GM12878 (cell line): ENCODE measurements at regions not wholly inside any gene's neighbourhood (a gene's known extent, or its start where the extent isn't known, plus 50 kb on each side); places are given as distances from the start of the nearest gene placed in this dataset.

Source experiments
- ATAC-seq: fragments of 200-7000 bp; cut with Tn5 transposase; 3 replicates; pipeline ENCODE4 v1.9.1; 2020; ENCODE audit warnings: mild to moderate bottlenecking, moderate library complexity
- BruUV-seq: library from RNA; stranded (reverse); fragments of 400-500 nt; replicated peaks from 2 replicates; lab custom pipeline; 2021; lab: Mats Ljungman, UMichigan
- CTCF ChIA-PET: fragments of 300-600 bp; sonication (Branson Sonifier 250); formaldehyde crosslinking; extraction: SDS; loops from one replicate; lab custom pipeline; 2021; ENCODE audit warnings: inconsistent platforms; lab: Yijun Ruan, JAX
- POLR2A ChIA-PET: fragments of 350-600 bp; formaldehyde crosslinking; extraction: SDS; loops from one replicate; lab custom pipeline; 2021; ENCODE audit warnings: inconsistent platforms; lab: Charles Lee
- RAD21 ChIA-PET: fragments of 300-600 bp; sonication (Branson Sonifier 250); formaldehyde crosslinking; loops from one replicate; lab custom pipeline; 2023; ENCODE audit warnings: antibody characterized with exemption; ENCODE audit not compliant: unreplicated experiment; lab: Charles Lee
- SMC1A ChIA-PET: fragments of 300-600 bp; sonication (Branson Sonifier 250); formaldehyde crosslinking; loops from one replicate; lab custom pipeline; 2023; ENCODE audit not compliant: unreplicated experiment, uncharacterized antibody; lab: Charles Lee
- DNase-seq: peaks from one replicate; pipeline ENCODE4 v3.0.0-alpha.2; 2011; ENCODE audit warnings: low read depth, low spot score
- FAIRE-seq: peaks from 3 replicates; lab custom pipeline; 2011; peaks lifted over from hg19 to GRCh38; lab: Jason Lieb, UNC
- H2AFZ ChIP-seq: 2 replicates; pipeline ENCODE4 v1.6.0; 2011; ENCODE audit warnings: low read depth, low read length, control low read depth; ENCODE audit not compliant: control insufficient read depth
- H3K27ac ChIP-seq: 2 replicates; pipeline ENCODE4 v1.5.1; 2011; ENCODE audit warnings: control low read depth; ENCODE audit not compliant: control insufficient read depth, insufficient read depth
- H3K27me3 ChIP-seq, 2 experiments: replicated peaks in 1 of 2; 2 replicates each; pipeline versions ENCODE4 v1.6.0 to v1.6.1; 2011; ENCODE audit warnings: low read length in 1 of 2; ENCODE audit not compliant: control insufficient read depth in 2 of 2, insufficient read depth in 2 of 2
- H3K36me3 ChIP-seq, 2 experiments: 2 replicates each; pipeline ENCODE4 v1.5.1; 2011; ENCODE audit warnings: low read length in 1 of 2; ENCODE audit not compliant: control insufficient read depth in 2 of 2, insufficient read depth in 2 of 2
- H3K4me1 ChIP-seq: 2 replicates; pipeline ENCODE4 v1.6.1; 2011; ENCODE audit warnings: mild to moderate bottlenecking, low read length, moderate library complexity, mixed read lengths; ENCODE audit not compliant: control insufficient read depth, insufficient read depth
- H3K4me2 ChIP-seq: 2 replicates; pipeline ENCODE4 v1.6.0; 2011; ENCODE audit warnings: control low read depth; ENCODE audit not compliant: control insufficient read depth, insufficient read depth
- H3K4me3 ChIP-seq: fragments of 200-600 bp; sonication (generic); 2 replicates; pipeline ENCODE4 v1.5.1; 2016
- H3K79me2 ChIP-seq: 2 replicates; pipeline ENCODE4 v1.6.0; 2011; ENCODE audit warnings: low read length; ENCODE audit not compliant: control insufficient read depth, insufficient read depth
- H3K9ac ChIP-seq: 2 replicates; pipeline ENCODE4 v1.8.0; 2011; ENCODE audit warnings: low read length, control low read depth, mixed read lengths; ENCODE audit not compliant: control insufficient read depth, insufficient read depth
- H3K9me3 ChIP-seq: replicated peaks from 3 replicates; pipeline ENCODE4 v1.5.1; 2011; ENCODE audit warnings: mild to moderate bottlenecking, low read length; ENCODE audit not compliant: control insufficient read depth, insufficient read depth
- H4K20me1 ChIP-seq: 2 replicates; pipeline ENCODE4 v1.6.0; 2011; ENCODE audit not compliant: control insufficient read depth, insufficient read depth
- BCL11A ChIP-seq: IDR thresholded peaks from 2 replicates; pipeline ENCODE4 v1.6.1; 2011; ENCODE audit warnings: low read depth, low read length
- CBX5 ChIP-seq: sonication (generic); IDR thresholded peaks from 2 replicates; pipeline ENCODE4 v1.6.1; 2016; ENCODE audit warnings: low read depth, moderate library complexity, mild to moderate bottlenecking, inconsistent platforms
- CEBPB ChIP-seq, 2 experiments: fragments of 150-350 bp in 1 of 2; IDR thresholded peaks; 2 replicates each; pipeline ENCODE4 v1.6.1; 2012 to 2014; ENCODE audit warnings: low read depth in 2 of 2, low read length in 2 of 2, borderline replicate concordance in 1 of 2, inconsistent platforms in 1 of 2
- CREB1 ChIP-seq: IDR thresholded peaks from 2 replicates; pipeline ENCODE4 v1.6.1; 2012; ENCODE audit warnings: low read depth, mild to moderate bottlenecking, inconsistent platforms
- EP300 ChIP-seq, 2 experiments: fragments of 150-350 bp in 1 of 2; IDR thresholded peaks; 2 replicates each; pipeline ENCODE4 v1.6.1; 2011 to 2012; ENCODE audit warnings: low read depth in 2 of 2, low read length in 2 of 2, borderline replicate concordance in 1 of 2, improper control_type of control experiment in 1 of 2, inconsistent platforms in 1 of 2; ENCODE audit not compliant: control insufficient read depth in 1 of 2
- ESRRA ChIP-seq: IDR thresholded peaks from 2 replicates; pipeline ENCODE4 v1.6.1; 2012; ENCODE audit warnings: mild to moderate bottlenecking, low read length, improper control_type of control experiment
- IRF5 ChIP-seq: fragments of 450-650 bp; IDR thresholded peaks from 2 replicates; pipeline ENCODE4 v1.6.1; 2017; ENCODE audit warnings: borderline replicate concordance
- SUZ12 ChIP-seq: fragments of 200-600 bp; sonication (generic); IDR thresholded peaks from one replicate; pipeline ENCODE4 v1.6.1; 2018; ENCODE audit warnings: antibody characterized with exemption, mild to moderate bottlenecking; ENCODE audit not compliant: unreplicated experiment
- WGBS: methylation state at CpG from one replicate; pipeline ENCODE4 v1.1.6; 2016; ENCODE audit warnings: low lambda C conversion rate; ENCODE audit not compliant: insufficient replicate concordance, insufficient coverage; ENCODE audit errors: missing lambda C conversion rate; 5-methylcytosine and 5-hydroxymethylcytosine counted together
- in situ Hi-C: fragments of 300-500 bp; cut with MboI; formaldehyde crosslinking; loops from 9 replicates; pipeline ENCODE4 v1.14.3; 2018; ENCODE audit warnings: mixed read lengths
- intact Hi-C: fragments of 100-400 bp; cut with micrococcal nuclease; formaldehyde crosslinking; loops from one replicate; pipeline ENCODE4 v1.14.2; 2022; ENCODE audit not compliant: unreplicated experiment
- TF ChIP-seq, protein P1 (sequence below): IDR thresholded peaks from 2 replicates; pipeline ENCODE4 v1.6.1; 2012; ENCODE audit warnings: improper control_type of control experiment, low read depth, low read length; ENCODE audit not compliant: insufficient replicate concordance

DNA sequence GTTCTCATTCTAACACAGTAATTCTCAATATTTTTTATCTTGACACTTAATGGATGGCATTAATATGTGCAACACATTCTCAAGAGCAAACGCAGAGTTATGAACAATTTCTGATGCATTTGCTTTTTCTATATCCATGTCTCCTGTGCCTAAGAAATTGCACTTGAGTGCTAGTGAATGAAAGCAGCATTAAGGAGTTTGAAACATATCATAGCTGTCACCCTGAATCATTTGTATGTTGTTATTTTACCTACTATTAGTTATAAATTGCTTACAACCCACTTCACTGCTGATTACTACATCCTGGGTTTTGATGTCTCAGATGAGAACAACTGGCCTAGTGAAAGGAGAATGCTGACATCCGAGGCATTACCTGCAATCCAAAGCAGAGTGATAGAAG lies 387.3 kb downstream of the RASEF start:
- Histone ChIP-seq H3K9ac (no peak overlapping the region), H3K36me3 (no peaks in the 10 kb centered on the region), H2AFZ (no peak overlapping the region), H3K4me2 (no peak overlapping the region), H3K9me3 (no peaks in the 10 kb centered on the region), H3K27me3 (no peaks in the 10 kb centered on the region), H3K4me1 (no peaks in the 10 kb centered on the region), H4K20me1 (no peaks in the 10 kb centered on the region), H3K4me3 (no peak overlapping the region), H3K79me2 (no peaks in the 10 kb centered on the region), H3K27ac (no peak overlapping the region)
- TF ChIP-seq EP300 (IDR thresholded peaks at IDR 0.05; ENCODE audit: borderline replicate concordance in 1 of 2, control insufficient read depth in 1 of 2, low read depth in 2 of 2, low read length in 2 of 2), result no peak
- TF ChIP-seq IRF5, result no peak
- TF ChIP-seq ESRRA, result no peak
- no peak for TF ChIP-seq SUZ12
- TF ChIP-seq CEBPB (IDR thresholded peaks at IDR 0.05; ENCODE audit: borderline replicate concordance in 1 of 2, low read depth in 2 of 2, low read length in 2 of 2), result no peak
- TF ChIP-seq, protein P1, sequence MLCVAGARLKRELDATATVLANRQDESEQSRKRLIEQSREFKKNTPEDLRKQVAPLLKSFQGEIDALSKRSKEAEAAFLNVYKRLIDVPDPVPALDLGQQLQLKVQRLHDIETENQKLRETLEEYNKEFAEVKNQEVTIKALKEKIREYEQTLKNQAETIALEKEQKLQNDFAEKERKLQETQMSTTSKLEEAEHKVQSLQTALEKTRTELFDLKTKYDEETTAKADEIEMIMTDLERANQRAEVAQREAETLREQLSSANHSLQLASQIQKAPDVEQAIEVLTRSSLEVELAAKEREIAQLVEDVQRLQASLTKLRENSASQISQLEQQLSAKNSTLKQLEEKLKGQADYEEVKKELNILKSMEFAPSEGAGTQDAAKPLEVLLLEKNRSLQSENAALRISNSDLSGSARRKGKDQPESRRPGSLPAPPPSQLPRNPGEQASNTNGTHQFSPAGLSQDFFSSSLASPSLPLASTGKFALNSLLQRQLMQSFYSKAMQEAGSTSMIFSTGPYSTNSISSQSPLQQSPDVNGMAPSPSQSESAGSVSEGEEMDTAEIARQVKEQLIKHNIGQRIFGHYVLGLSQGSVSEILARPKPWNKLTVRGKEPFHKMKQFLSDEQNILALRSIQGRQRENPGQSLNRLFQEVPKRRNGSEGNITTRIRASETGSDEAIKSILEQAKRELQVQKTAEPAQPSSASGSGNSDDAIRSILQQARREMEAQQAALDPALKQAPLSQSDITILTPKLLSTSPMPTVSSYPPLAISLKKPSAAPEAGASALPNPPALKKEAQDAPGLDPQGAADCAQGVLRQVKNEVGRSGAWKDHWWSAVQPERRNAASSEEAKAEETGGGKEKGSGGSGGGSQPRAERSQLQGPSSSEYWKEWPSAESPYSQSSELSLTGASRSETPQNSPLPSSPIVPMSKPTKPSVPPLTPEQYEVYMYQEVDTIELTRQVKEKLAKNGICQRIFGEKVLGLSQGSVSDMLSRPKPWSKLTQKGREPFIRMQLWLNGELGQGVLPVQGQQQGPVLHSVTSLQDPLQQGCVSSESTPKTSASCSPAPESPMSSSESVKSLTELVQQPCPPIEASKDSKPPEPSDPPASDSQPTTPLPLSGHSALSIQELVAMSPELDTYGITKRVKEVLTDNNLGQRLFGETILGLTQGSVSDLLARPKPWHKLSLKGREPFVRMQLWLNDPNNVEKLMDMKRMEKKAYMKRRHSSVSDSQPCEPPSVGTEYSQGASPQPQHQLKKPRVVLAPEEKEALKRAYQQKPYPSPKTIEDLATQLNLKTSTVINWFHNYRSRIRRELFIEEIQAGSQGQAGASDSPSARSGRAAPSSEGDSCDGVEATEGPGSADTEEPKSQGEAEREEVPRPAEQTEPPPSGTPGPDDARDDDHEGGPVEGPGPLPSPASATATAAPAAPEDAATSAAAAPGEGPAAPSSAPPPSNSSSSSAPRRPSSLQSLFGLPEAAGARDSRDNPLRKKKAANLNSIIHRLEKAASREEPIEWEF, result no peak
- TF ChIP-seq CREB1, result no peak
- TF ChIP-seq BCL11A, result no peak
- TF ChIP-seq CBX5, result no peak
- ChIA-PET RAD21 (no interaction called here), SMC1A (no interaction called here), CTCF (no interaction called here), POLR2A (no interaction called here)
- WGBS, result 15% methylated on average over 2 of the region's 2 CpGs
- in situ Hi-C loops (no loop called here), intact Hi-C loops (no loop called here)
- FAIRE-seq, result no peak
- BruUV-seq, result no TSS peak
- ATAC-seq, result no peak
- DNase-seq, result no peak
